GM06990 (cell line): ENCODE measurements at regions not wholly inside any gene's neighbourhood (a gene's known extent, or its start where the extent isn't known, plus 50 kb on each side); places are given as distances from the start of the nearest gene placed in this dataset.

ENCODE experiments used
- DNase-seq: peaks from one replicate; pipeline ENCODE4 v3.0.0-alpha.2; 2011; ENCODE audit not compliant: insufficient read length; ENCODE audit errors: extremely low read depth
- H3K27me3 ChIP-seq: replicated peaks from 2 replicates; pipeline ENCODE4 v1.6.0; 2011; ENCODE audit warnings: low read length; ENCODE audit not compliant: control insufficient read depth, insufficient read depth
- H3K36me3 ChIP-seq: 2 replicates; pipeline ENCODE4 v1.5.1; 2011; ENCODE audit warnings: low read length; ENCODE audit not compliant: control insufficient read depth, insufficient read depth
- H3K4me3 ChIP-seq: replicated peaks from 2 replicates; pipeline ENCODE4 v1.5.1; 2011; ENCODE audit warnings: low read depth, mild to moderate bottlenecking, control low read depth, low read length
- TF ChIP-seq, protein P1 (sequence below): IDR thresholded peaks from 2 replicates; pipeline ENCODE4 v1.5.1; 2011; ENCODE audit warnings: low read length, control low read depth, mild to moderate bottlenecking, inconsistent platforms; ENCODE audit not compliant: insufficient read depth, poor library complexity, severe bottlenecking

DNA sequence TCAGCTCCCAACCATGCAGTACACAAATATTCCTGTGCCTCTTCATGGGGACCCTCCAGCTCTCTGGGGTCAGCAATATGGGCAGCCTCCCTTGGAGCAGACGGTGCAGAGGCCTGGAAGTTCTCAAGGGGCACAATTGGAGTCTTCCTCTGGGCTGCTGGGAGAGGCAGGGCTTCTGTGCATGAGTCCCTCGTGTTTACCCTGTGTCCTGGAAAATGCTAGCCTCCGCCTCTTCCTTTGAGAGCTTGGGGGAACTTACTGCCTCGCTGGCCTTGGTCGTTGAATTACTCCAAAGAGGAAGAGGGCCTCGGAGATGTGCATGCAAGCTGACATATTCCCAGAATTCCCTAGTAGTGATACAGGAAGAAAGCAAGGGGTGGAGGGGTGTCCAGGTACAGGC is 284.4 kb upstream of the IGF1R start:
- TF ChIP-seq, protein P1, sequence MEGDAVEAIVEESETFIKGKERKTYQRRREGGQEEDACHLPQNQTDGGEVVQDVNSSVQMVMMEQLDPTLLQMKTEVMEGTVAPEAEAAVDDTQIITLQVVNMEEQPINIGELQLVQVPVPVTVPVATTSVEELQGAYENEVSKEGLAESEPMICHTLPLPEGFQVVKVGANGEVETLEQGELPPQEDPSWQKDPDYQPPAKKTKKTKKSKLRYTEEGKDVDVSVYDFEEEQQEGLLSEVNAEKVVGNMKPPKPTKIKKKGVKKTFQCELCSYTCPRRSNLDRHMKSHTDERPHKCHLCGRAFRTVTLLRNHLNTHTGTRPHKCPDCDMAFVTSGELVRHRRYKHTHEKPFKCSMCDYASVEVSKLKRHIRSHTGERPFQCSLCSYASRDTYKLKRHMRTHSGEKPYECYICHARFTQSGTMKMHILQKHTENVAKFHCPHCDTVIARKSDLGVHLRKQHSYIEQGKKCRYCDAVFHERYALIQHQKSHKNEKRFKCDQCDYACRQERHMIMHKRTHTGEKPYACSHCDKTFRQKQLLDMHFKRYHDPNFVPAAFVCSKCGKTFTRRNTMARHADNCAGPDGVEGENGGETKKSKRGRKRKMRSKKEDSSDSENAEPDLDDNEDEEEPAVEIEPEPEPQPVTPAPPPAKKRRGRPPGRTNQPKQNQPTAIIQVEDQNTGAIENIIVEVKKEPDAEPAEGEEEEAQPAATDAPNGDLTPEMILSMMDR = no peak

DNA sequence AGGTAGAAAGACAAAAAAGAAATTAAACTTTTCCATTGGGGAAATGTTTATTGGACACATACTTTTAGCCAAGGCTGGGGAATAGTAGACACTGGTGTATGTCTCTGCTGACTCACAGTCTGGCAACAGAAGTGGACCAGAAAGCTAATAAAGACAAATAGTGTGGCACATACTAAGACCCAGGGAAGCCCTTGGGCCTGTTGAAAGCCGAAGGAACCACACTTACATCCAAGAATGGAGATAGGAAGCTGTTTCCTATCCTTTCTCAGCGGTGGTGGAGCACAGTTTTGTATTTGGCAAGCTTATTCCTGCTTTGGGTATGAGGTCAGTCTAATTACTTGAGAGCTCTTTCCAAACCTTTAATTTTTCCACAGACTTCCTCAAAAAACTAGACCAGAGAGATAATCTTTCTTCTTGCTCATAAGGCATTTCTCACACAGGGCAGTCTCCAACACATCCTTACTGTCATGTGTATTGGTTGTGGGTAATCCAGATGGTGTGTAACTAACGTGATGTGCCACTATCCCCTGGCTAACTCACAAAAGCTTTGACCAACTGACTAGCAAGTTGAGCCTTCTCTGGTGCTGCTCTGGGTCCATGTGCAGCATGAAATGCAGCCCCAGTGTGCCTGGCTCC is 279.1 kb upstream of the IGF1R start:
- no peak for DNase-seq
- no peak overlapping the region for H3K4me3 ChIP-seq
- H3K36me3 ChIP-seq = no peaks in the 10 kb centered on the region
- TF ChIP-seq, protein P1 = no peak
- no peaks in the 10 kb centered on the region for H3K27me3 ChIP-seq

More for the DNA sequence above, 284.4 kb upstream of the IGF1R start:
- no peak for DNase-seq
- Histone ChIP-seq H3K36me3 (no peaks in the 10 kb centered on the region), H3K4me3 (no peak overlapping the region), H3K27me3 (no peaks in the 10 kb centered on the region)

DNA sequence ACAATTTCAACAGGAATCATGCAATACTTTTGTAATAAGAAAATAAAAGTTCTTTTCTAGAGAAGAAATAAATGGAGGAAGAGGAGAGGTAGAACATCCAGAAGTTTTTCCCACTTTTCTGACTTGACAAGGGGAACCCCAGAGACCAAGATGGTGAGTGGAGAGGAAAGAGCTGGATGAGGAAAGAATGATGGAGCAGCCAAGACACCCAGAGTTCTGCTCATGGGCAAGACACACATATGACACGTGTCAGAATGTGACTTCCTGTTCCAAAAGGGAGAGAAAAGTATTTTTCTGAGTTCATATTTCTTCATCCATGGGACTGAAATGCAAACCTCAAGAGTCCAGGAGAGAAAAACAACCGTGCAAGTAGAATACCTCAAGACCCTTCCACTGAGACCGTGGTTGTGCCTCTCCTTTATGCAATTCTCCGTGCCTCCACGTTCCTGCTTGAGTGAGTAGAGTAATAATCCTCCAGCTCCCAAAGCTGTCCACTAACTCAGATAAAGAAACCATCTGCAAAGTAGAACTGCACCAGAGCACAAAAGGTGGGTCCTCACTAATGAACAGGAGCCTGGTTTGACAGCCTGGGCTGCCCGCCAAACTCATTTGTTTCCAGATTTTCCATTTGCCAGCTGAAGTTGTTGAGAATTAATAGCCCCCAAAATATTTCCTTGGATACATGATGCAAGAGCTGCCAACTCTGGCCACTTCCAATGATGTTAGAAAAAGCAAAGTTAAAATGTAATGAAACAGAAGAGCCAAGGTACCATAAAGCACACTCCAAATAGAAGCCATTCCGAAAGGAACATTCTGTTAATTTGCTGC is 272.6 kb upstream of the IGF1R start:
- Histone ChIP-seq H3K4me3 (no peak overlapping the region), H3K27me3 (no peaks in the 10 kb centered on the region), H3K36me3 (no peaks in the 10 kb centered on the region)
- no peak for DNase-seq
- TF ChIP-seq, protein P1 = no peak

DNA sequence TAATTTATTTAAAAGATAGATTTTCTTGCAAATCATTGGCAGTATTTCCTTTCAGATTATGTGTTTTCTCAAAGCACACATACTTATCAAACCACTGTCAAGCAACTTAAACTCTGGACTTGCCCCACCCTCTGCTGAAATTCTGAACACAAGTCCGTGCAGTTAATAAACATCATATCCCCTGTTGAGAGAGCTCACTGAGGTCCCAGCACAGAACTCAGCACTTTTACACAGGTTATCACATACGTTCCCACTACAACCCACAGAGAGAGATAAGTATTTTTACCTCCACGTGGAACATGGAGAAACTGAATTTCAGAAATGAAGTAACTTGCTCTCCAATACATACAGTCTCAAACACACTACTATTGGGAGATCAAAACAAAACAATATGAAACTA is 267.6 kb upstream of the IGF1R start:
- TF ChIP-seq, protein P1 = no peak
- Histone ChIP-seq H3K4me3 (no peak overlapping the region), H3K27me3 (no peaks in the 10 kb centered on the region), H3K36me3 (no peaks in the 10 kb centered on the region)
- DNase-seq = no peak

DNA sequence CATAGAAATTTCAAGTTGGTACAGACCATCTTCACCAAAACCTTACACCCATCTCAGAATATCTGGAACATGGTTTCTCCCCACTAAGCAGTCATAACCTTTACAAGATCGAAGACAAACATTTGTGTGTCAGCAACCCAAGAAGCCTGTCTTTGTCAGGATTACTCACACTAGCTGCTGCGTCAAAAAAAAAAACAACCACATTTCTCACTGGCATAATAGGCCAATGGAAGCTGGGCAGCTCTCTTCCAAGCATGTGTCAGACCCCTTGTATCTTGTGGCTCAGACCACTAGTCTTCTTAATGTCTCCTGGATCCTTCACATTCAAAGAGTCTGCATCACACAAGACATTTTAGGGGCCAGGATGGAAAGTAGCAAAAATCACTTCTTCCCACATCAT is 266.9 kb upstream of the IGF1R start:
- Histone ChIP-seq H3K27me3 (no peaks in the 10 kb centered on the region), H3K36me3 (no peaks in the 10 kb centered on the region), H3K4me3 (no peak overlapping the region)
- TF ChIP-seq, protein P1 = no peak
- DNase-seq = no peak

DNA sequence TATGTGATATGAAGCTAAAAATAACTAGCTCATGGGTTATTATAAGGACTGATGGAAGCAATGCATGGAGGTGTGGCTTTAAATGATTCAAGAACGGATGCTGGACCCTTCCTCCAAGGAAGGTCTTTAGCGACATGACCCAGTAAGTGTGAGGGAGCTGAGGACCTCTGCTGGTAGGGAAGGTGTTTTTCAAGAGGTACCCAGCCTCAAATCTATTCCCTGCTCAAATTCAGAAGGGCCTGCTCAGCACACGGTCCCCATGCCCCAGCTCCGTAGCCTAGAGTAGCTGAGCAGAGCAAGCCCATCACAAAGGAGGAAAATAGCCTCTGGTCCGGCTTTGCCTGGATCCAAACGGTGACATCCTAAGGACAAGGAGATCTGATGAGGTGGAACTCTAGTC is 266.2 kb upstream of the IGF1R start:
- Histone ChIP-seq H3K4me3 (no peak overlapping the region), H3K27me3 (no peaks in the 10 kb centered on the region), H3K36me3 (no peaks in the 10 kb centered on the region)
- DNase-seq = no peak
- TF ChIP-seq, protein P1 = no peak
